AG04449 (cell line): ENCODE measurements at regions not wholly inside any gene's neighbourhood (a gene's known extent, or its start where the extent isn't known, plus 50 kb on each side); places are given as distances from the start of the nearest gene placed in this dataset.

Source experiments
- CTCF ChIA-PET: fragments of 350-600 bp; formaldehyde crosslinking; extraction: SDS; loops from one replicate; lab custom pipeline; 2021; ENCODE audit warnings: antibody characterized with exemption; lab: Yijun Ruan, JAX
- POLR2A ChIA-PET: fragments of 400-600, 350-600 bp; formaldehyde crosslinking; extraction: SDS; loops from one replicate; lab custom pipeline; 2020; ENCODE audit warnings: antibody characterized with exemption, inconsistent platforms; lab: Yijun Ruan, JAX
- DNase-seq: peaks from one replicate; pipeline ENCODE4 v3.0.0-alpha.2; 2010; ENCODE audit warnings: low read depth, low spot score
- H3K4me3 ChIP-seq: 2 replicates; pipeline ENCODE4 v1.5.1; 2011; ENCODE audit warnings: low read depth, mild to moderate bottlenecking, control low read depth, low read length
- CTCF ChIP-seq: IDR thresholded peaks from one replicate; pipeline ENCODE4 v1.5.1; 2011; ENCODE audit warnings: mild to moderate bottlenecking, moderate library complexity, low read length, control low read depth, inconsistent platforms; ENCODE audit not compliant: insufficient read depth; ENCODE audit errors: missing control alignments

GRCh38 chr5:38105231-38105570 is 153.2 kb upstream of the EGFLAM start:
- TF ChIP-seq CTCF, result no peak
- POLR2A ChIA-PET, result no interaction called here
- no peak for DNase-seq
- H3K4me3 ChIP-seq, result no peak overlapping the region
- CTCF ChIA-PET, result no interaction called here

- no peak for TF ChIP-seq CTCF
- DNase-seq, result no peak
- H3K4me3 ChIP-seq, result no peak overlapping the region
- ChIA-PET POLR2A (no interaction called here), CTCF (no interaction called here)
Observed at GRCh38 chr5:38104497-38105230, 153.7 kb upstream of the EGFLAM start.

- DNase-seq, result no peak
- ChIA-PET POLR2A (no interaction called here), CTCF (no interaction called here)
- H3K4me3 ChIP-seq, result no peak overlapping the region
- TF ChIP-seq CTCF, result no peak
Observed at GRCh38 chr5:38101897-38102296, 156.5 kb upstream of the EGFLAM start.

GRCh38 chr5:38099205-38100168 is 158.9 kb upstream of the EGFLAM start:
- ChIA-PET CTCF (no interaction called here), POLR2A (interaction anchor here (0.6 kb wide), 1 partner anchor 77 kb away, joined by 3 read pairs; no protein-coding TSS in a partner anchor)
- H3K4me3 ChIP-seq, result no peak overlapping the region
- no peak for DNase-seq
- no peak for TF ChIP-seq CTCF

GRCh38 chr5:38094889-38095288 is 163.5 kb upstream of the EGFLAM start:
- TF ChIP-seq CTCF, result no peak
- no peak overlapping the region for H3K4me3 ChIP-seq
- no peak for DNase-seq
- CTCF ChIA-PET, result no interaction called here
- POLR2A ChIA-PET, result no interaction called here

- CTCF ChIA-PET, result no interaction called here
- no peak overlapping the region for H3K4me3 ChIP-seq
- no peak for TF ChIP-seq CTCF
- POLR2A ChIA-PET, result no interaction called here
- no peak for DNase-seq
Observed at GRCh38 chr5:38093855-38094254, 164.5 kb upstream of the EGFLAM start.
